Neuronal stem cell (in vitro differentiated cells): ENCODE measurements at regions not wholly inside any gene's neighbourhood (a gene's known extent, or its start where the extent isn't known, plus 50 kb on each side); places are given as distances from the start of the nearest gene placed in this dataset.
A peak's percentile ranks its signal among the peaks of the same experiment; 100 is the strongest.

Source experiments
- DNase-seq: peaks from one replicate; pipeline ENCODE4 v3.0.0-alpha.2; 2013; ENCODE audit warnings: low spot score
- H2AFZ ChIP-seq: one replicate; pipeline ENCODE4 v1.6.1; 2013; ENCODE audit warnings: mild to moderate bottlenecking, low read length, inconsistent platforms
- H2AK5ac ChIP-seq: 2 replicates; pipeline ENCODE4 v1.6.1; 2013; ENCODE audit warnings: low read depth, mild to moderate bottlenecking, inconsistent platforms, low read length, moderate library complexity, mixed read lengths
- H2BK120ac ChIP-seq: 2 replicates; pipeline ENCODE4 v1.6.1; 2013; ENCODE audit warnings: low read depth, mild to moderate bottlenecking, inconsistent platforms, low read length, moderate library complexity, mixed read lengths
- H2BK12ac ChIP-seq: one replicate; pipeline ENCODE4 v1.6.1; 2013; ENCODE audit warnings: low read length, inconsistent platforms
- H2BK15ac ChIP-seq: 2 replicates; pipeline ENCODE4 v1.6.1; 2013; ENCODE audit warnings: mild to moderate bottlenecking, low read length, inconsistent platforms, mixed read lengths
- H2BK5ac ChIP-seq: one replicate; pipeline ENCODE4 v1.6.1; 2013; ENCODE audit warnings: inconsistent platforms, mild to moderate bottlenecking, low read length, moderate library complexity
- H3K14ac ChIP-seq: one replicate; pipeline ENCODE4 v1.6.1; 2013; ENCODE audit warnings: low read length, inconsistent platforms
- H3K18ac ChIP-seq: 2 replicates; pipeline ENCODE4 v1.6.1; 2013; ENCODE audit warnings: low read length, inconsistent platforms
- H3K23ac ChIP-seq: 2 replicates; pipeline ENCODE4 v1.6.1; 2013; ENCODE audit warnings: low read depth, mild to moderate bottlenecking, mixed read lengths, low read length, inconsistent platforms; ENCODE audit not compliant: poor library complexity
- H3K27ac ChIP-seq: replicated peaks from 3 replicates; pipeline ENCODE4 v1.5.1; 2013; ENCODE audit warnings: low read length, inconsistent platforms
- H3K27me3 ChIP-seq, 3 experiments: 2 replicates each; pipeline ENCODE4 v1.6.1; 2013; ENCODE audit warnings: low read length in 3 of 3, mild to moderate bottlenecking in 2 of 3, inconsistent platforms in 1 of 3, low read depth in 1 of 3, mixed read lengths in 1 of 3, moderate library complexity in 1 of 3; ENCODE audit not compliant: control insufficient read depth in 3 of 3, insufficient read depth in 3 of 3
- H3K36me3 ChIP-seq, 2 donors: replicated peaks in 1 of 2; 2 replicates each; pipeline ENCODE4 v1.6.1; 2013; ENCODE audit warnings: low read length in 2 of 2; ENCODE audit not compliant: control insufficient read depth in 2 of 2, insufficient read depth in 2 of 2
- H3K4ac ChIP-seq: 2 replicates; pipeline ENCODE4 v1.6.1; 2013; ENCODE audit warnings: inconsistent platforms, mild to moderate bottlenecking, low read length, moderate library complexity
- H3K4me1 ChIP-seq, 2 donors: 1 replicate in 1 of 2; 2 replicates in 1 of 2; pipeline ENCODE4 v1.6.1; 2013; ENCODE audit warnings: low read length in 2 of 2, low read depth in 1 of 2; ENCODE audit not compliant: control insufficient read depth in 2 of 2, insufficient read depth in 1 of 2
- H3K4me2 ChIP-seq: one replicate; pipeline ENCODE4 v1.6.1; 2013; ENCODE audit warnings: mild to moderate bottlenecking, low read length, inconsistent platforms; ENCODE audit not compliant: insufficient read depth, poor library complexity, severe bottlenecking
- H3K4me3 ChIP-seq, 2 donors: 2 replicates each; pipeline ENCODE4 v1.5.1; 2013; ENCODE audit warnings: low read length in 2 of 2, mild to moderate bottlenecking in 2 of 2, inconsistent platforms in 1 of 2, moderate library complexity in 1 of 2
- H3K79me1 ChIP-seq: one replicate; pipeline ENCODE4 v1.6.1; 2013; ENCODE audit warnings: low read depth, mild to moderate bottlenecking, inconsistent platforms, low read length, moderate library complexity
- H3K9ac ChIP-seq: one replicate; pipeline ENCODE4 v1.6.1; 2013; ENCODE audit warnings: mild to moderate bottlenecking, low read depth, low read length, inconsistent platforms; ENCODE audit not compliant: poor library complexity
- H3K9me3 ChIP-seq, 2 donors: replicated peaks in 1 of 2; 2 replicates each; pipeline versions ENCODE3 to v1.6.1; 2013; ENCODE audit warnings: low read length in 2 of 2, mild to moderate bottlenecking in 2 of 2, inconsistent platforms in 1 of 2, low read depth in 1 of 2, mixed read lengths in 1 of 2, moderate library complexity in 1 of 2; ENCODE audit not compliant: control insufficient read depth in 2 of 2, insufficient read depth in 1 of 2
- H4K8ac ChIP-seq: one replicate; pipeline ENCODE4 v1.6.1; 2013; ENCODE audit warnings: low read depth, mild to moderate bottlenecking, inconsistent platforms, low read length, moderate library complexity
- H4K91ac ChIP-seq: one replicate; pipeline ENCODE4 v1.6.1; 2013; ENCODE audit warnings: low read length, low read depth, mild to moderate bottlenecking, inconsistent platforms; ENCODE audit not compliant: poor library complexity
- WGBS, 2 donors: extraction: QIAGEN DNeasy Blood & Tissue Kit; methylation state at CpG; one replicate each; pipeline ENCODE4 v1.1.7; 2013; ENCODE audit warnings: missing lambda C conversion rate in 2 of 2, mixed read lengths in 1 of 2; ENCODE audit not compliant: insufficient read length in 2 of 2, insufficient replicate concordance in 1 of 2; ENCODE audit errors: extremely low coverage in 2 of 2; 5-methylcytosine and 5-hydroxymethylcytosine counted together

DNA sequence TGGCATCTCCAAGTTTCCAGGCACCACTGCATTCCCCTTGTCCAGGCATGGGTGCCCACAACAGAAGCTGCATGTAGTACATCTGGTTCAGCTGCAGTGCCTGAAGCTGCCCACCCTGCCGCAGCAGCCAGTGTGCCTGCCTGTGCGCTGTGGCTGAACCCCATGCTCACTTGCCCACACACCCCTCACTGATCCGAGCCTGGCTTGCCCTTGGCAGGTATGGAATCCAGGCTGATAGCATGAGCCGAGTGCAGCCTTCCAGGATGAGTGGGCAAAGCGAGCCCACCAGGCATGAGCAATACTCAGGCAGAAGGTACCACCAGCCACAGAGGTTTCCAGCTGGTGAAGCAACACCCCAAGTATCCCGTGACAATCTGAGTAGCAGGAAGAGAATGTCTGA, 280.3 kb upstream of the KLF12 start:
- peak overlapping the region; percentile 66 for H3K14ac ChIP-seq
- no peaks in the 10 kb centered on the region for H3K36me3 ChIP-seq
- no CpG with 5 or more reads among the region's 6 CpGs for WGBS, 2 donors
- H3K4me2 ChIP-seq, result no peak overlapping the region
- no peak overlapping the region for H3K4me3 ChIP-seq
- H3K27ac ChIP-seq, result no peak overlapping the region
- no peak overlapping the region for H2BK5ac ChIP-seq
- H2BK15ac ChIP-seq, result no peak overlapping the region
- H2BK12ac ChIP-seq, result no peak overlapping the region
- no peaks in the 10 kb centered on the region for H3K27me3 ChIP-seq
- H3K4me1 ChIP-seq, result no peaks in the 10 kb centered on the region
- H2AFZ ChIP-seq, result no peak overlapping the region
- peaks cover 3 to 19% of the 10 kb centered on the region in 2 donors for H3K9me3 ChIP-seq
- H2BK120ac ChIP-seq, result no peak overlapping the region
- no peak overlapping the region for H4K91ac ChIP-seq
- H4K8ac ChIP-seq, result no peak overlapping the region
- peak overlapping the region; percentile 27 for H3K9ac ChIP-seq
- no peak overlapping the region for H2AK5ac ChIP-seq
- H3K4ac ChIP-seq, result no peak overlapping the region
- peak overlapping the region; percentile 41 for H3K18ac ChIP-seq
- peak overlapping the region; percentile 56 for H3K23ac ChIP-seq
- DNase-seq, result no peak
- no peaks in the 10 kb centered on the region for H3K79me1 ChIP-seq

DNA sequence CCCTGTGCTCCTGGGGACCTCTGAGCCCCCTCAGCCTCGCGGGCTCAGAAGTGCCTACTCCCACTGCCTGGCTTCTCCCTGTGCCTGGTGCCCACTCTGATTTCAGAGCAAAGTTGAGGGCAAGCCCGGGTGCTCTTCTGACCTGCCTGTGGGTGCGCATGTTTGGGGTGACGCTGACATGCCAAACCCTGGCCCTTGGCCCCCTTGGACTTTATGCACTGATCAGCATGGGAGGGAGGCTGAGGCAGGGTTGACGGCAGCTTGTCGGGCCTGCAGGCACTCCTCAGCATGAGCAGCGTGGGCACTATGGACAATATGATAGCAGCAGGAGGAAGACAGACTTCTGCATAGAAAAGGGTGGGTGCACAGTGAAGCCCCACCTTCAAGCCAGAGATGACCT, 279.3 kb upstream of the KLF12 start:
- Histone ChIP-seq H3K4me1 (no peaks in the 10 kb centered on the region), H3K9me3 (peaks cover 3 to 19% of the 10 kb centered on the region in 2 donors), H3K27me3 (no peaks in the 10 kb centered on the region), H3K18ac (peak overlapping the region; percentile 60), H2BK5ac (peak overlapping the region; percentile 68), H3K9ac (peak overlapping the region; percentile 55), H3K4ac (no peak overlapping the region), H4K91ac (no peak overlapping the region), H2AK5ac (peak overlapping the region; percentile 36), H2BK120ac (no peak overlapping the region), H2AFZ (no peak overlapping the region), H2BK12ac (no peak overlapping the region), H3K36me3 (no peaks in the 10 kb centered on the region), H3K23ac (no peak overlapping the region), H3K4me2 (no peak overlapping the region), H3K27ac (no peak overlapping the region), H2BK15ac (no peak overlapping the region), H4K8ac (no peak overlapping the region), H3K4me3 (peak overlapping the region in 1 of 2 donors; percentile 16), H3K79me1 (no peaks in the 10 kb centered on the region), H3K14ac (no peak overlapping the region)
- WGBS, 2 donors, result no CpG with 5 or more reads among the region's 8 CpGs
- no peak for DNase-seq

DNA sequence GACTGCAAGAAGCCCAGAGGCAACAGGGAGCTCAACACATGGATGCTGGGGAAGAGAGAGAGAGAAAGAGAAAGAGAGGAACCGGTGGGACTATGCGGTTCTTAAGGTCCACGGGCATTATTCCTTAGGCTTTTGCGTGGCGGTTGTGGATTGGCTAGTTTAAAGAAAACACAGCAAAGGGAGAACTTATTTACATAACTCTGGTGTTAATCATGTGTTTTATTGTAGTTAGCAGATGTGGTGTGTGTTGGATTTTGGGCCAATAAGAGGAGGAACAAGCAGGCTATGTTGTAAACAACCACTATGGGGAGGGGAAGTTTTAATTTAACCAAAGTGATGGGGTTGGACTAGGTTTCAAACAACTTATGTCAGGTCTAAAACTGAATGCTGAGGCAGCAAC, 275.3 kb upstream of the KLF12 start:
- Histone ChIP-seq H3K4me1 (no peaks in the 10 kb centered on the region), H3K9ac (no peak overlapping the region), H3K4me2 (no peak overlapping the region), H2BK5ac (no peak overlapping the region), H2BK120ac (no peak overlapping the region), H3K14ac (no peak overlapping the region), H2BK15ac (no peak overlapping the region), H2AFZ (no peak overlapping the region), H3K79me1 (no peaks in the 10 kb centered on the region), H2BK12ac (no peak overlapping the region), H4K8ac (no peak overlapping the region), H3K9me3 (peaks cover 5 to 15% of the 10 kb centered on the region in 2 donors), H3K27ac (no peak overlapping the region), H2AK5ac (no peak overlapping the region), H3K23ac (no peak overlapping the region), H3K27me3 (no peaks in the 10 kb centered on the region), H3K4me3 (no peak overlapping the region), H4K91ac (no peak overlapping the region), H3K18ac (no peak overlapping the region), H3K4ac (no peak overlapping the region), H3K36me3 (no peaks in the 10 kb centered on the region)
- DNase-seq, result no peak
- no CpG with 5 or more reads among the region's 5 CpGs for WGBS, 2 donors

DNA sequence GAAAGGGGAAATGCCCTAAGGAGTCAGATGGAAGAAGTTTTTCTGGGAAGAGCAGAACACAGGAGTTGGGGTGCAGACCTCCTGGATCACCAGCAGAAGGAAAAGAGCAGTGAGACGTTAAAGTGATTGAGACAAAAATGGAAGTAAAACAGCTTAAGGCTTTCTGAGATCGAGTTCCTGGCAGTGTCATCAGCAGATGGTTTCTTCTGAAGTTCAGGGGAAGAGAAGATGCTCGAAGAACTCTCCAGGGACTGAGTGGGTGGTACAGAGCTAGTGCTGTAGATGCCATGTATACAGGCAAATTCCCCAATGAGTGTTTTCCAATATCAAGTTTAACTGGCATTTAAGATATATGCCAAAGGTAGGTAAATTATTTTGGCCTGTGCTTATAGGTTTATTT, 272.2 kb upstream of the KLF12 start:
- Histone ChIP-seq H2BK5ac (no peak overlapping the region), H2AK5ac (no peak overlapping the region), H3K4me2 (no peak overlapping the region), H3K27ac (no peak overlapping the region), H2AFZ (peak overlapping the region; percentile 8), H2BK120ac (no peak overlapping the region), H2BK15ac (no peak overlapping the region), H3K79me1 (no peaks in the 10 kb centered on the region), H3K36me3 (no peaks in the 10 kb centered on the region), H3K18ac (no peak overlapping the region), H3K4me3 (no peak overlapping the region), H4K8ac (no peak overlapping the region), H3K23ac (no peak overlapping the region), H3K4ac (no peak overlapping the region), H2BK12ac (no peak overlapping the region), H3K14ac (no peak overlapping the region), H3K27me3 (no peaks in the 10 kb centered on the region), H3K4me1 (no peaks in the 10 kb centered on the region), H3K9ac (no peak overlapping the region), H3K9me3 (peaks cover 2 to 3% of the 10 kb centered on the region in 2 donors), H4K91ac (no peak overlapping the region)
- no CpG with 5 or more reads among the region's 3 CpGs for WGBS, 2 donors
- no peak for DNase-seq
